CD4-positive, alpha-beta T cell (primary cell): ENCODE measurements at regions not wholly inside any gene's neighbourhood (a gene's known extent, or its start where the extent isn't known, plus 50 kb on each side); places are given as distances from the start of the nearest gene placed in this dataset.

ENCODE experiments used
- ATAC-seq: fragments of 200-7000 bp; cut with Tn5 transposase; one replicate; pipeline ENCODE4 v1.10.0; 2022; ENCODE audit warnings: mild to moderate bottlenecking; ENCODE audit not compliant: poor library complexity
- CTCF ChIA-PET: fragments of 350-600 bp; sonication (Branson Sonifier 250); formaldehyde crosslinking; loops from one replicate; lab custom pipeline; 2021; ENCODE audit warnings: antibody characterized with exemption, inconsistent platforms; lab: Charles Lee
- POLR2A ChIA-PET: fragments of 350-600 bp; sonication (Branson Sonifier 250); formaldehyde crosslinking; loops from one replicate; lab custom pipeline; 2021; ENCODE audit warnings: antibody characterized with exemption, inconsistent platforms; lab: Charles Lee
- DNase-seq, 14 experiments: peaks; one replicate each; pipeline ENCODE4 v3.0.0-alpha.2; 2013 to 2020; ENCODE audit warnings: mixed read lengths in 2 of 14
- H3K27ac ChIP-seq, 2 donors: one replicate each; pipeline versions ENCODE4 v1.5.1 to v1.7.0; 2013; ENCODE audit warnings: low read length in 2 of 2, low read depth in 1 of 2, mild to moderate bottlenecking in 1 of 2
- H3K27me3 ChIP-seq, 2 experiments: 1 replicate in 1 of 2; 2 replicates in 1 of 2; pipeline versions ENCODE4 v1.6.1 to v1.7.0; 2013; ENCODE audit warnings: low read length in 2 of 2, control low read depth in 1 of 2, mild to moderate bottlenecking in 1 of 2, moderate library complexity in 1 of 2; ENCODE audit not compliant: insufficient read depth in 2 of 2, control insufficient read depth in 1 of 2
- H3K36me3 ChIP-seq: one replicate; pipeline ENCODE4 v1.6.1; 2013; ENCODE audit warnings: low read length, control low read depth; ENCODE audit not compliant: insufficient read depth
- H3K4me1 ChIP-seq: one replicate; pipeline ENCODE4 v1.6.1; 2013; ENCODE audit warnings: low read length, control low read depth; ENCODE audit not compliant: insufficient read depth
- H3K4me3 ChIP-seq: one replicate; pipeline ENCODE4 v1.5.1; 2013; ENCODE audit warnings: mild to moderate bottlenecking, low read length, moderate library complexity
- H3K9me3 ChIP-seq, 2 experiments: 1 replicate in 1 of 2; 2 replicates in 1 of 2; pipeline versions ENCODE4 v1.6.1 to v1.7.0; 2013; ENCODE audit warnings: low read length in 2 of 2, mild to moderate bottlenecking in 2 of 2, control low read depth in 1 of 2, moderate library complexity in 1 of 2; ENCODE audit not compliant: control insufficient read depth in 1 of 2, insufficient read depth in 1 of 2
- H3K27ac Mint-ChIP-seq: one replicate; pipeline ENCODE4 v1.8.0; 2020; ENCODE audit warnings: mixed read lengths
- H3K27me3 Mint-ChIP-seq: one replicate; pipeline ENCODE4 v1.8.0; 2021; ENCODE audit warnings: mixed read lengths
- H3K36me3 Mint-ChIP-seq: one replicate; pipeline ENCODE4 v1.8.0; 2021; ENCODE audit warnings: low read depth, mixed read lengths
- H3K4me1 Mint-ChIP-seq: one replicate; pipeline ENCODE4 v1.8.0; 2021; ENCODE audit warnings: low read depth, mixed read lengths
- H3K4me3 Mint-ChIP-seq: one replicate; pipeline ENCODE4 v1.8.0; 2020; ENCODE audit warnings: mild to moderate bottlenecking, mixed read lengths
- H3K9me3 Mint-ChIP-seq: one replicate; pipeline ENCODE4 v1.8.0; 2020; ENCODE audit warnings: mixed read lengths
- intact Hi-C, 2 experiments: fragments of 100-400 bp; cut with DNase I in 1 of 2; cut with micrococcal nuclease in 1 of 2; formaldehyde crosslinking; loops; one replicate each; pipeline versions ENCODE4 v1.15.1 to v1.9.0; 2023 to 2025; cut with DNase I, micrococcal nuclease
- TF ChIP-seq, protein P1 (sequence below): fragments of 200-600 bp; IDR thresholded peaks from one replicate; pipeline ENCODE4 v1.8.0; 2022; ENCODE audit warnings: antibody characterized with exemption, mild to moderate bottlenecking

DNA sequence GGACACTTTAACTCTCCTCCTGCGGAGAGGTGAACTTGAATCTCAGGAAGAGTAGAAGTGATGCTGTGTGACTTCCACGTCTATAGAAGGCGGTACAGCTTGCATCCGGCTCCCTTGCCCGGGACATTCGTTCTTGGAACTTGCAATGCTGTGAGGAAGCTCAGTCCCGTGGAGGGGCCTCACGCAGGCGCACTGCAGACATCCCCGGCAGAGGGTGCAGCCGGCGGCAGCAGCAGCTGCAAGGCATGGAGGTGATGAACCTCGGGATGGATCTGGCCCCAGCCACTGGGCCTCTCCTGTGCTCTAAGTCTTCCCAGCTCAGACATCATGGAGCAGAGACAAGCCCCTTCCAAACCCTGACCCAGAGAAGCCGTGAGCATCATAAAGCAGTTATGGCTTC is 61.8 kb upstream of the SOD1 start:
- no peak overlapping the region for H3K27ac ChIP-seq
- Mint-ChIP-seq H3K36me3 (no peaks in the 10 kb centered on the region), H3K9me3 (no peaks in the 10 kb centered on the region), H3K4me3 (no peak overlapping the region), H3K27me3 (no peaks in the 10 kb centered on the region), H3K4me1 (no peaks in the 10 kb centered on the region), H3K27ac (no peak overlapping the region)
- CTCF ChIA-PET: no interaction called here
- intact Hi-C loops: no loop called here
- no peak for ATAC-seq
- TF ChIP-seq, protein P1, sequence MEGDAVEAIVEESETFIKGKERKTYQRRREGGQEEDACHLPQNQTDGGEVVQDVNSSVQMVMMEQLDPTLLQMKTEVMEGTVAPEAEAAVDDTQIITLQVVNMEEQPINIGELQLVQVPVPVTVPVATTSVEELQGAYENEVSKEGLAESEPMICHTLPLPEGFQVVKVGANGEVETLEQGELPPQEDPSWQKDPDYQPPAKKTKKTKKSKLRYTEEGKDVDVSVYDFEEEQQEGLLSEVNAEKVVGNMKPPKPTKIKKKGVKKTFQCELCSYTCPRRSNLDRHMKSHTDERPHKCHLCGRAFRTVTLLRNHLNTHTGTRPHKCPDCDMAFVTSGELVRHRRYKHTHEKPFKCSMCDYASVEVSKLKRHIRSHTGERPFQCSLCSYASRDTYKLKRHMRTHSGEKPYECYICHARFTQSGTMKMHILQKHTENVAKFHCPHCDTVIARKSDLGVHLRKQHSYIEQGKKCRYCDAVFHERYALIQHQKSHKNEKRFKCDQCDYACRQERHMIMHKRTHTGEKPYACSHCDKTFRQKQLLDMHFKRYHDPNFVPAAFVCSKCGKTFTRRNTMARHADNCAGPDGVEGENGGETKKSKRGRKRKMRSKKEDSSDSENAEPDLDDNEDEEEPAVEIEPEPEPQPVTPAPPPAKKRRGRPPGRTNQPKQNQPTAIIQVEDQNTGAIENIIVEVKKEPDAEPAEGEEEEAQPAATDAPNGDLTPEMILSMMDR: no peak
- no peaks in the 10 kb centered on the region for H3K4me1 ChIP-seq
- no peak for DNase-seq
- no peaks in the 10 kb centered on the region for H3K36me3 ChIP-seq
- H3K27me3 ChIP-seq: no peaks in the 10 kb centered on the region
- POLR2A ChIA-PET: interaction anchor here (1.1 kb wide), 1 partner anchor 11 kb away, joined by 3 read pairs; no protein-coding TSS in a partner anchor
- H3K4me3 ChIP-seq: no peak overlapping the region
- peaks cover 0 to 3% of the 10 kb centered on the region in 2 experiments for H3K9me3 ChIP-seq

DNA sequence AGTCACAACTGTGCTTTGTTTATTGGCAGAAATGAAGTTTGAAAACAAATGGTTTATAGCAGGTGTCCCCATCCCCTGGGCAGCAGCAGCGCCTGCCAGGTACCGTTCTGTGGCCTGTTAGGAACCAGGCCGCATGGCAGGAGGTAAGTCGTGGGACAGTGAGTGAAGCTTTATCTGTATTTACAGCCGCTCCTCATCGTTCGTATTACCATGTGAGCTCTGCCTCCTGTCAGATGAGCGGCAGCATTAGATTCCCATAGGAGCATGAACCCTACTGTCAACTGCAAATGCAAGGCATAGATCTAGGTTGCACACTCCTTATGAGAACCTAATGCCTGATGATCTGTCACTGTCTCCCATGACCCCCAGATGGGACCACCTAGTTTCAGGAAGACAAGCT is 63.4 kb upstream of the SOD1 start:
- ATAC-seq (no peak), DNase-seq (no peak)
- no peaks in the 10 kb centered on the region for H3K36me3 ChIP-seq
- H3K4me3 ChIP-seq: no peak overlapping the region
- POLR2A ChIA-PET: no interaction called here
- peaks cover 0 to 3% of the 10 kb centered on the region in 2 experiments for H3K9me3 ChIP-seq
- H3K9me3 Mint-ChIP-seq: no peaks in the 10 kb centered on the region
- no peaks in the 10 kb centered on the region for H3K4me1 Mint-ChIP-seq
- H3K27ac Mint-ChIP-seq: no peak overlapping the region
- no peaks in the 10 kb centered on the region for H3K27me3 Mint-ChIP-seq
- no peaks in the 10 kb centered on the region for H3K4me1 ChIP-seq
- TF ChIP-seq, protein P1: no peak
- intact Hi-C loops: no loop called here
- no peaks in the 10 kb centered on the region for H3K36me3 Mint-ChIP-seq
- no peak overlapping the region for H3K4me3 Mint-ChIP-seq
- CTCF ChIA-PET: no interaction called here
- H3K27ac ChIP-seq: no peak overlapping the region
- no peaks in the 10 kb centered on the region for H3K27me3 ChIP-seq

DNA sequence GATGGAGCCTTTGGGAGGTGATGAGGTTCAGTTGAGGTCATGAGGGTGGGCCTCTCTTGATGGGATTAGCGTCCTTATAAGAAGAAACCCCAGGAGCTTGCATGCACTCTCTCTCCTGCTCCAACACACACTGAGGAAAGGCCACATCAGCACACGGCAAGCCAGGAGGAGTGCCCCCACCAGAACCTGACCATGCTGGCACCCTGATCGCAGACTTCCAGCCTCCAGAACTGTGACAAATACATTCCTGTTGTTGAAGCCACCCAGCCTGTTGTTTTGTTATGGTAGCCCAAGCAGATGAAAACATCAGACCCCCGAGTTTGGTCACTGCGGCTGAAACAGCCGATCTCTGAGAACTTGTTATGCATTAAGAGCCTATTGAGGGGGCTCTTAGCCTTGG is 64.8 kb upstream of the SOD1 start:
- TF ChIP-seq, protein P1: no peak
- H3K36me3 ChIP-seq: no peaks in the 10 kb centered on the region
- intact Hi-C loops: no loop called here
- POLR2A ChIA-PET: no interaction called here
- H3K27me3 ChIP-seq: no peaks in the 10 kb centered on the region
- DNase-seq: no peak
- Mint-ChIP-seq H3K4me3 (no peak overlapping the region), H3K36me3 (no peaks in the 10 kb centered on the region), H3K4me1 (no peaks in the 10 kb centered on the region), H3K9me3 (no peaks in the 10 kb centered on the region), H3K27ac (no peak overlapping the region), H3K27me3 (no peaks in the 10 kb centered on the region)
- no peak overlapping the region for H3K27ac ChIP-seq
- peaks cover 0 to 3% of the 10 kb centered on the region in 2 experiments for H3K9me3 ChIP-seq
- CTCF ChIA-PET: no interaction called here
- ATAC-seq: no peak
- H3K4me1 ChIP-seq: no peaks in the 10 kb centered on the region
- no peak overlapping the region for H3K4me3 ChIP-seq
